ENCODE measurements at regions not wholly inside any gene's neighbourhood (a gene's known extent, or its start where the extent isn't known, plus 50 kb on each side); places are given as distances from the start of the nearest gene placed in this dataset.

- TF ChIP-seq, protein P1, sequence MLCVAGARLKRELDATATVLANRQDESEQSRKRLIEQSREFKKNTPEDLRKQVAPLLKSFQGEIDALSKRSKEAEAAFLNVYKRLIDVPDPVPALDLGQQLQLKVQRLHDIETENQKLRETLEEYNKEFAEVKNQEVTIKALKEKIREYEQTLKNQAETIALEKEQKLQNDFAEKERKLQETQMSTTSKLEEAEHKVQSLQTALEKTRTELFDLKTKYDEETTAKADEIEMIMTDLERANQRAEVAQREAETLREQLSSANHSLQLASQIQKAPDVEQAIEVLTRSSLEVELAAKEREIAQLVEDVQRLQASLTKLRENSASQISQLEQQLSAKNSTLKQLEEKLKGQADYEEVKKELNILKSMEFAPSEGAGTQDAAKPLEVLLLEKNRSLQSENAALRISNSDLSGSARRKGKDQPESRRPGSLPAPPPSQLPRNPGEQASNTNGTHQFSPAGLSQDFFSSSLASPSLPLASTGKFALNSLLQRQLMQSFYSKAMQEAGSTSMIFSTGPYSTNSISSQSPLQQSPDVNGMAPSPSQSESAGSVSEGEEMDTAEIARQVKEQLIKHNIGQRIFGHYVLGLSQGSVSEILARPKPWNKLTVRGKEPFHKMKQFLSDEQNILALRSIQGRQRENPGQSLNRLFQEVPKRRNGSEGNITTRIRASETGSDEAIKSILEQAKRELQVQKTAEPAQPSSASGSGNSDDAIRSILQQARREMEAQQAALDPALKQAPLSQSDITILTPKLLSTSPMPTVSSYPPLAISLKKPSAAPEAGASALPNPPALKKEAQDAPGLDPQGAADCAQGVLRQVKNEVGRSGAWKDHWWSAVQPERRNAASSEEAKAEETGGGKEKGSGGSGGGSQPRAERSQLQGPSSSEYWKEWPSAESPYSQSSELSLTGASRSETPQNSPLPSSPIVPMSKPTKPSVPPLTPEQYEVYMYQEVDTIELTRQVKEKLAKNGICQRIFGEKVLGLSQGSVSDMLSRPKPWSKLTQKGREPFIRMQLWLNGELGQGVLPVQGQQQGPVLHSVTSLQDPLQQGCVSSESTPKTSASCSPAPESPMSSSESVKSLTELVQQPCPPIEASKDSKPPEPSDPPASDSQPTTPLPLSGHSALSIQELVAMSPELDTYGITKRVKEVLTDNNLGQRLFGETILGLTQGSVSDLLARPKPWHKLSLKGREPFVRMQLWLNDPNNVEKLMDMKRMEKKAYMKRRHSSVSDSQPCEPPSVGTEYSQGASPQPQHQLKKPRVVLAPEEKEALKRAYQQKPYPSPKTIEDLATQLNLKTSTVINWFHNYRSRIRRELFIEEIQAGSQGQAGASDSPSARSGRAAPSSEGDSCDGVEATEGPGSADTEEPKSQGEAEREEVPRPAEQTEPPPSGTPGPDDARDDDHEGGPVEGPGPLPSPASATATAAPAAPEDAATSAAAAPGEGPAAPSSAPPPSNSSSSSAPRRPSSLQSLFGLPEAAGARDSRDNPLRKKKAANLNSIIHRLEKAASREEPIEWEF (CRISPR knock-in tag; IDR thresholded peaks at IDR 0.05), result no peak
- no peak for TF ChIP-seq NCOA6 (IDR thresholded peaks at IDR 0.05)
These were observed 96.0 kb downstream of the INHBB start (continued) for GRCh38 chr2:120441744-120442471.

GRCh38 chr2:120442541-120442922, 96.6 kb downstream of the INHBB start:
- Histone ChIP-seq H3K9me1 (ENCODE audit: control insufficient read depth, insufficient read depth, low read length) (peaks cover 3% of the 10 kb centered on the region), H3K9ac (ENCODE audit: insufficient read depth in 1 of 2, low read depth in 2 of 2, low read length in 2 of 2) (no peak overlapping the region), H3K79me2 (ENCODE audit: control insufficient read depth, insufficient read depth, low read length) (no peaks in the 10 kb centered on the region), H3K4me1 (replicated peaks in 1 of 2; ENCODE audit: control insufficient read depth in 2 of 2, insufficient read depth in 2 of 2, low read length in 2 of 2) (peaks cover 0 to 18% of the 10 kb centered on the region in 2 experiments; a peak in 2 of 5 replicates), H2AFZ (ENCODE audit: low read depth, low read length) (peak overlapping the region; percentile 26), H3K27ac (ENCODE audit: extremely low read depth, low read depth, low read length) (no peak overlapping the region), H4K20me1 (replicated peaks; ENCODE audit: control insufficient read depth, insufficient read depth, low read length) (peaks cover under 1% of the 10 kb centered on the region; the same call in 1 of the 2 replicates), H3K4me3 (peak overlapping the region; percentile 13; the same call in 1 of the 2 replicates), H3K27me3 (ENCODE audit: control insufficient read depth in 2 of 2, insufficient read depth in 2 of 2, low read length in 2 of 2) (peaks cover 39 to 78% of the 10 kb centered on the region in 2 experiments), H3K36me3 (ENCODE audit: control insufficient read depth, insufficient read depth, low read length) (no peaks in the 10 kb centered on the region), H3K4me2 (ENCODE audit: insufficient read depth, low read length) (peak overlapping the region; percentile 47), H3K9me3 (replicated peaks; ENCODE audit: control insufficient read depth, insufficient read depth, low read depth, low read length) (no peaks in the 10 kb centered on the region)
- POLR2A ChIA-PET, result no interaction called here
- WGBS (ENCODE audit: insufficient coverage, low coverage, missing lambda C conversion rate), result 34% methylated on average over 16 of the region's 16 CpGs
- ATAC-seq (no peak), FAIRE-seq (no peak), DNase-seq (ENCODE audit: extremely low read depth in 1 of 4, low spot score in 3 of 4) (no peak)
- CTCF ChIA-PET (ENCODE audit: low intra/inter-chr PET ratio), result no interaction called here
- no TSS peak for BruUV-seq (replicated peaks)
- in situ Hi-C loops (cut with MboI) (no loop called here), intact Hi-C loops (cut with micrococcal nuclease) (no loop called here)
- TF ChIP-seq, protein P2, sequence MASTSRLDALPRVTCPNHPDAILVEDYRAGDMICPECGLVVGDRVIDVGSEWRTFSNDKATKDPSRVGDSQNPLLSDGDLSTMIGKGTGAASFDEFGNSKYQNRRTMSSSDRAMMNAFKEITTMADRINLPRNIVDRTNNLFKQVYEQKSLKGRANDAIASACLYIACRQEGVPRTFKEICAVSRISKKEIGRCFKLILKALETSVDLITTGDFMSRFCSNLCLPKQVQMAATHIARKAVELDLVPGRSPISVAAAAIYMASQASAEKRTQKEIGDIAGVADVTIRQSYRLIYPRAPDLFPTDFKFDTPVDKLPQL (IDR thresholded peaks at IDR 0.05; ENCODE audit: extremely low read depth, insufficient read length), result no peak
- TF ChIP-seq SRF (CRISPR knock-in tag; IDR thresholded peaks at IDR 0.05), result no peak
- no peak for TF ChIP-seq NFATC3 (IDR thresholded peaks at IDR 0.05)
- no peak for TF ChIP-seq SUPT5H (IDR thresholded peaks at IDR 0.05)
- no peak for TF ChIP-seq CBX3 (IDR thresholded peaks at IDR 0.05; ENCODE audit: borderline replicate concordance in 1 of 2, low read length in 2 of 2)
- no peak for TF ChIP-seq FOXA1 (IDR thresholded peaks at IDR 0.05; ENCODE audit: borderline replicate concordance)
- TF ChIP-seq, protein P3, sequence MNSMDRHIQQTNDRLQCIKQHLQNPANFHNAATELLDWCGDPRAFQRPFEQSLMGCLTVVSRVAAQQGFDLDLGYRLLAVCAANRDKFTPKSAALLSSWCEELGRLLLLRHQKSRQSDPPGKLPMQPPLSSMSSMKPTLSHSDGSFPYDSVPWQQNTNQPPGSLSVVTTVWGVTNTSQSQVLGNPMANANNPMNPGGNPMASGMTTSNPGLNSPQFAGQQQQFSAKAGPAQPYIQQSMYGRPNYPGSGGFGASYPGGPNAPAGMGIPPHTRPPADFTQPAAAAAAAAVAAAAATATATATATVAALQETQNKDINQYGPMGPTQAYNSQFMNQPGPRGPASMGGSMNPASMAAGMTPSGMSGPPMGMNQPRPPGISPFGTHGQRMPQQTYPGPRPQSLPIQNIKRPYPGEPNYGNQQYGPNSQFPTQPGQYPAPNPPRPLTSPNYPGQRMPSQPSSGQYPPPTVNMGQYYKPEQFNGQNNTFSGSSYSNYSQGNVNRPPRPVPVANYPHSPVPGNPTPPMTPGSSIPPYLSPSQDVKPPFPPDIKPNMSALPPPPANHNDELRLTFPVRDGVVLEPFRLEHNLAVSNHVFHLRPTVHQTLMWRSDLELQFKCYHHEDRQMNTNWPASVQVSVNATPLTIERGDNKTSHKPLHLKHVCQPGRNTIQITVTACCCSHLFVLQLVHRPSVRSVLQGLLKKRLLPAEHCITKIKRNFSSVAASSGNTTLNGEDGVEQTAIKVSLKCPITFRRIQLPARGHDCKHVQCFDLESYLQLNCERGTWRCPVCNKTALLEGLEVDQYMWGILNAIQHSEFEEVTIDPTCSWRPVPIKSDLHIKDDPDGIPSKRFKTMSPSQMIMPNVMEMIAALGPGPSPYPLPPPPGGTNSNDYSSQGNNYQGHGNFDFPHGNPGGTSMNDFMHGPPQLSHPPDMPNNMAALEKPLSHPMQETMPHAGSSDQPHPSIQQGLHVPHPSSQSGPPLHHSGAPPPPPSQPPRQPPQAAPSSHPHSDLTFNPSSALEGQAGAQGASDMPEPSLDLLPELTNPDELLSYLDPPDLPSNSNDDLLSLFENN (IDR thresholded peaks at IDR 0.05; ENCODE audit: low read depth in 2 of 2, low read length in 2 of 2), result no peak
- TF ChIP-seq TCF7 (IDR thresholded peaks at IDR 0.05; ENCODE audit: borderline replicate concordance), result no peak
- no peak for TF ChIP-seq TAF9B (IDR thresholded peaks at IDR 0.05; ENCODE audit: partially characterized antibody)
- TF ChIP-seq KDM2B (CRISPR knock-in tag; IDR thresholded peaks at IDR 0.05), result no peak
